ENCODE measurements at regions not wholly inside any gene's neighbourhood (a gene's known extent, or its start where the extent isn't known, plus 50 kb on each side); places are given as distances from the start of the nearest gene placed in this dataset.

- DNase-seq, result no peak
Observed at GRCh38 chr12:118493962-118494361, 117.6 kb downstream of the SUDS3 start.

GRCh38 chr12:118494776-118495175 is 118.4 kb downstream of the SUDS3 start:
- no peaks in the 10 kb centered on the region for H3K9me3 Mint-ChIP-seq
- no peaks in the 10 kb centered on the region for H3K4me1 ChIP-seq (ENCODE audit: control insufficient read depth, insufficient read depth, low read length)
- WGBS (ENCODE audit: insufficient coverage), result 89% methylated on average over 3 of the region's 3 CpGs
- H3K27ac Mint-ChIP-seq, result no peak overlapping the region
- H3K4me3 ChIP-seq (ENCODE audit: low read length), result no peak overlapping the region
- no peak overlapping the region for H3K27ac ChIP-seq (ENCODE audit: low read length)
- DNase-seq (no peak), ATAC-seq (no peak)
- no peaks in the 10 kb centered on the region for H3K36me3 Mint-ChIP-seq
- no peaks in the 10 kb centered on the region for H3K27me3 ChIP-seq (ENCODE audit: control insufficient read depth, insufficient read depth, low read length)
- no peak overlapping the region for H3K4me3 Mint-ChIP-seq
- peaks cover 2 to 9% of the 10 kb centered on the region in 2 donors for H3K27me3 Mint-ChIP-seq (ENCODE audit: low read depth in 2 of 2)
- no peaks in the 10 kb centered on the region for H3K4me1 Mint-ChIP-seq
- H3K9me3 ChIP-seq (ENCODE audit: control insufficient read depth, insufficient read depth, low read length), result no peaks in the 10 kb centered on the region
- intact Hi-C loops (cut with micrococcal nuclease), result no loop called here
- no peaks in the 10 kb centered on the region for H3K36me3 ChIP-seq (ENCODE audit: control insufficient read depth, insufficient read depth, low read length)
- TF ChIP-seq, protein P1, sequence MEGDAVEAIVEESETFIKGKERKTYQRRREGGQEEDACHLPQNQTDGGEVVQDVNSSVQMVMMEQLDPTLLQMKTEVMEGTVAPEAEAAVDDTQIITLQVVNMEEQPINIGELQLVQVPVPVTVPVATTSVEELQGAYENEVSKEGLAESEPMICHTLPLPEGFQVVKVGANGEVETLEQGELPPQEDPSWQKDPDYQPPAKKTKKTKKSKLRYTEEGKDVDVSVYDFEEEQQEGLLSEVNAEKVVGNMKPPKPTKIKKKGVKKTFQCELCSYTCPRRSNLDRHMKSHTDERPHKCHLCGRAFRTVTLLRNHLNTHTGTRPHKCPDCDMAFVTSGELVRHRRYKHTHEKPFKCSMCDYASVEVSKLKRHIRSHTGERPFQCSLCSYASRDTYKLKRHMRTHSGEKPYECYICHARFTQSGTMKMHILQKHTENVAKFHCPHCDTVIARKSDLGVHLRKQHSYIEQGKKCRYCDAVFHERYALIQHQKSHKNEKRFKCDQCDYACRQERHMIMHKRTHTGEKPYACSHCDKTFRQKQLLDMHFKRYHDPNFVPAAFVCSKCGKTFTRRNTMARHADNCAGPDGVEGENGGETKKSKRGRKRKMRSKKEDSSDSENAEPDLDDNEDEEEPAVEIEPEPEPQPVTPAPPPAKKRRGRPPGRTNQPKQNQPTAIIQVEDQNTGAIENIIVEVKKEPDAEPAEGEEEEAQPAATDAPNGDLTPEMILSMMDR (IDR thresholded peaks at IDR 0.05), result no peak

More at GRCh38 chr12:118493962-118494361, 117.6 kb downstream of the SUDS3 start:
- intact Hi-C loops (cut with micrococcal nuclease), result no loop called here
- no peak overlapping the region for H3K4me3 Mint-ChIP-seq
- no peaks in the 10 kb centered on the region for H3K9me3 Mint-ChIP-seq
- H3K36me3 Mint-ChIP-seq, result no peaks in the 10 kb centered on the region
- no peaks in the 10 kb centered on the region for H3K27me3 ChIP-seq (ENCODE audit: control insufficient read depth, insufficient read depth, low read length)
- no peak overlapping the region for H3K4me3 ChIP-seq (ENCODE audit: low read length)
- H3K27ac ChIP-seq (ENCODE audit: low read length), result no peak overlapping the region
- peaks cover 0 to 4% of the 10 kb centered on the region in 2 donors for H3K4me1 Mint-ChIP-seq
- H3K4me1 ChIP-seq (ENCODE audit: control insufficient read depth, insufficient read depth, low read length), result no peaks in the 10 kb centered on the region
- TF ChIP-seq, protein P1 (IDR thresholded peaks at IDR 0.05), result no peak
- H3K9me3 ChIP-seq (ENCODE audit: control insufficient read depth, insufficient read depth, low read length), result no peaks in the 10 kb centered on the region
- no peak for ATAC-seq
- H3K27me3 Mint-ChIP-seq (ENCODE audit: low read depth in 2 of 2), result peaks cover 3 to 9% of the 10 kb centered on the region in 2 donors
- no peaks in the 10 kb centered on the region for H3K36me3 ChIP-seq (ENCODE audit: control insufficient read depth, insufficient read depth, low read length)
- no peak overlapping the region for H3K27ac Mint-ChIP-seq
- 4% methylated on average over 2 of the region's 2 CpGs for WGBS (ENCODE audit: insufficient coverage)

GRCh38 chr12:118495296-118495695 is 118.9 kb downstream of the SUDS3 start:
- WGBS (ENCODE audit: insufficient coverage), result 62% methylated on average over 2 of the region's 2 CpGs

DNA sequence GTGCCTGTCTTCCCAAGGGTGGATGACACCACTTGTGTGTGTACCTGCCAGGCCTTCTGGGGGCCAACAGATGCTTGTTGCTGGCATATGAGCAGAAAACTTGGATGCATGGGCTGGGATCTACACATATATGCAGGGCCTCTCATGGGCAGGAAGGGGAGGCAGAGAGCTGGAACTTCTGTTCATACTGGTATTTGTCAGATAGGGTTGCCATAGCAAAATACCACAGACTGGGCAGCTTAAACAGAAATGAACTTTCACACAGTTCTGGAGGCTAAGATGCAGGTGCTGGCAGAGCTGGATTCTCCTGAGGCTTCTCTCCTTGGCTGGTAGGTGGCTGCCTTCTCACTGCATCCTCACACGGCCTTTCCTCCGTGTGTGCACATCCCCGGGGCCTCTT is 121.8 kb downstream of the SUDS3 start:
- Histone ChIP-seq H3K36me3 (ENCODE audit: control insufficient read depth, insufficient read depth, low read length) (no peaks in the 10 kb centered on the region), H3K27ac (ENCODE audit: low read length) (no peak overlapping the region), H3K9me3 (ENCODE audit: control insufficient read depth, insufficient read depth, low read length) (no peaks in the 10 kb centered on the region), H3K4me3 (ENCODE audit: low read length) (no peak overlapping the region), H3K4me1 (ENCODE audit: control insufficient read depth, insufficient read depth, low read length) (no peaks in the 10 kb centered on the region), H3K27me3 (ENCODE audit: control insufficient read depth, insufficient read depth, low read length) (no peaks in the 10 kb centered on the region)
- intact Hi-C loops (cut with micrococcal nuclease), result no loop called here
- H3K4me3 Mint-ChIP-seq, result no peak overlapping the region
- peaks cover 2 to 9% of the 10 kb centered on the region in 2 donors for H3K27me3 Mint-ChIP-seq (ENCODE audit: low read depth in 2 of 2)
- H3K36me3 Mint-ChIP-seq, result no peaks in the 10 kb centered on the region
- no peak for DNase-seq
- WGBS (ENCODE audit: insufficient coverage), result 82% methylated on average over 3 of the region's 3 CpGs
- H3K9me3 Mint-ChIP-seq, result no peaks in the 10 kb centered on the region
- no peak for ATAC-seq
- TF ChIP-seq, protein P1 (IDR thresholded peaks at IDR 0.05), result no peak
- no peaks in the 10 kb centered on the region for H3K4me1 Mint-ChIP-seq
- H3K27ac Mint-ChIP-seq, result no peak overlapping the region

More at GRCh38 chr12:118495296-118495695, 118.9 kb downstream of the SUDS3 start:
- H3K27me3 Mint-ChIP-seq (ENCODE audit: low read depth in 2 of 2), result peaks cover 2 to 9% of the 10 kb centered on the region in 2 donors
- ATAC-seq (no peak), DNase-seq (no peak)
- no peak overlapping the region for H3K27ac Mint-ChIP-seq
- Histone ChIP-seq H3K27me3 (ENCODE audit: control insufficient read depth, insufficient read depth, low read length) (no peaks in the 10 kb centered on the region), H3K36me3 (ENCODE audit: control insufficient read depth, insufficient read depth, low read length) (no peaks in the 10 kb centered on the region), H3K4me1 (ENCODE audit: control insufficient read depth, insufficient read depth, low read length) (no peaks in the 10 kb centered on the region), H3K4me3 (ENCODE audit: low read length) (no peak overlapping the region), H3K27ac (ENCODE audit: low read length) (no peak overlapping the region), H3K9me3 (ENCODE audit: control insufficient read depth, insufficient read depth, low read length) (no peaks in the 10 kb centered on the region)
- intact Hi-C loops (cut with micrococcal nuclease), result no loop called here
- H3K4me3 Mint-ChIP-seq, result no peak overlapping the region
- TF ChIP-seq, protein P1 (IDR thresholded peaks at IDR 0.05), result no peak
- no peaks in the 10 kb centered on the region for H3K36me3 Mint-ChIP-seq
- H3K4me1 Mint-ChIP-seq, result no peaks in the 10 kb centered on the region
- H3K9me3 Mint-ChIP-seq, result no peaks in the 10 kb centered on the region

Measured in natural killer cell (primary cell).